HT1080 (cell line): ENCODE measurements at regions not wholly inside any gene's neighbourhood (a gene's known extent, or its start where the extent isn't known, plus 50 kb on each side); places are given as distances from the start of the nearest gene placed in this dataset.

Experiments
- DNase-seq: peaks from one replicate; pipeline ENCODE4 v3.0.0-alpha.2; 2015; ENCODE audit warnings: low read depth

DNA sequence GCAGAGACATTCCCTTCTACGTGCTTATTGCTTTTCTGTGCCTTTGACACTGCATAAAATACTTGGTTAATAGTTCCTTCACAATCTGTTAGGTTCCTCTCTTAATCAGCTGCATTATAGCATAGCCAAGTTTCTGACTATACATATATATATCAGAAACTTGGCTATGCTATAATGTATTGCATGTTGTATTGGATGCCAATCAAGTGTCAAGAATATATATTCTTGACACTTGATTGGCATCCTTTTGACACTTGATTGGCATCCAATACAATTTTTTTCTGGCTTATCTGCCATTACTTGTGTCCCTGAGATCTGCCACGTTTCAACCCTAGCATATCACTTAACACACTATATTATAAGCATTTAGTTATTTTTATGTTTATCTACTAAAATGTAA lies 949.7 kb upstream of the TENM4 start:
- DNase-seq = no peak

DNA sequence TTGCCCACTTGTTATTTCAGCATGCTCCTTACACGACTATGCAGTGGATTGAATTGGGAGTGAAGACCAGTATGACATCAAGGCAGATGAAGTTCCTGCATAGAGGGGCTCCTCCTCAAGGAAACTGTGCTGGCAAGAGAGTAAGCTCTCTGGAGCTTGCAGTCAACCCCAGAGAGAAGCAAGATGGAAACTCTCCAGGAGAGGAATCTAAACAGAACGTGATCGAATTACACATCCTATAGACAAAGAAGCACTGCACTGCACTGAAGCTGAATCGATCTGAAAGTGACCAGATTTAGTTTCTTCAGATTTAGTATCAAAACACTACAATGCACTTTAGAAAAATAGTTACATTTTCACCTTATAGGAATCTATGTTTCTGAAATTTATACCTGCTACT lies 947.7 kb upstream of the TENM4 start:
- no peak for DNase-seq

DNA sequence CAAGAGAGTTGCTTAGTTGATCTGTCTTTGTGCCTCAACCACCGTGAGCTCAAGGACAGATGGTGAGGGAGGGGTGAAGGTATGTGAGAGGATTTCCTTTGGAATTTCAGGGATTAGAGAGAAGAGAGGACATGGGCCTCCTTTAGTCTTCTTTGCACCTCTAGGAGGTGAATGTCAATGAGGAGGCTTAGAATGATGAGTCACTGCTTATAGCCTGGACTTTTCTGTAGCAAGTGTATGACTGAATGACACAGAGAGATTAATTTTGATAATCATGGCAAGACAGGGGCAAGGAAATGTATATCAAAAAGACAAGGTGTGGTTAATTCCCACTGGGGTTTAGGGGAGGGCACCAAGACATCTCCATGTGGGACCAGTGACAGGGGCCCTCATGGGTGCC lies 947.3 kb upstream of the TENM4 start:
- DNase-seq = peak; percentile 23

DNA sequence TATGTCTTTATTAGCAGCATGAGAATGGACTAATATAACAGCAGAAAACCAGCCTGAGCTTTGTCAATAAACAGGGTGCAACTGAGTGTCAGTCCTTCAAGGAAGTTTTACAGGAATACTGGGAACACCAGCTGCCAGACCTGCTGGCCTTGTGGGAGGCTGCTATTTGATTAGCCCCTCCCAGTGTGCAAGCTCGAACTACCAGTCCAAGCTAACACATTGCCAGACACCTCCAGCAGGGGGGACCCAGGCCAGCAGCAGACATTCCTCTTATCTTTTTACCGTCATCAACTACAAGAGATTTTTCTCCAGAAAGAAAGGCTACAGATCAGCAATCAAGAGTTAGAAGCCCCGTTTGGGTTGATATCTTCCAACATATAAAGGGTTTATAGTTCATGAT lies 942.8 kb upstream of the TENM4 start:
- DNase-seq = peak; percentile 41

DNA sequence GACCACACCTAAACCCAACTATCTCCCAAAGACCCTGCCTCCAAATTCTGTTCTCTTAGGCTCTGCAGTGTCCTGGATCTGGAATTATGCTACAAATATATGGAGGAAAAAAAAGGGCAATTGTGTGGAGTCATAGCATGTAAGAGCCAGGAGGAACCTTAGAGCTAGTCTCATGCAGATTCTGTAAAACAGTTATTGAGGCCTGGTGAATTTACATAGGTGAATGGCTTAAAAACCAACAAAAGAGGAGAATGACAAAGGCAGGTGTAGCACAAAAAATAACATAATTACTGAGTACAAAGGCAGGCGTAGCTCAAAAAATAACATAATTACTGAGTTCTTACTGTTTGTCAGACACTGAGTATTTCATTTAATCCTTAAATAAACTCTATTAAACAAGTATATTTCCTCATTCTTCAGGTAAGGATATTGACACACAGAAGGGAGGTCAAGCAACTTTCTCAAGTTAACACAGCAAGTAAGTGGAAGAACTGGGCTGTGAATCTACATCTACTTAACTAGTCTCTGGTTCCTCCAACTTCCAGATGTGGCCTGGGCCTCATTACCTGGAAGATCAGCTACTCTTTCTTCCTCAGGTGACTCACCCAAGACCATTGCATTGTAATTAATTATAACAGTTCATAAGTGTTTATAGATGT lies 938.9 kb upstream of the TENM4 start:
- no peak for DNase-seq

DNA sequence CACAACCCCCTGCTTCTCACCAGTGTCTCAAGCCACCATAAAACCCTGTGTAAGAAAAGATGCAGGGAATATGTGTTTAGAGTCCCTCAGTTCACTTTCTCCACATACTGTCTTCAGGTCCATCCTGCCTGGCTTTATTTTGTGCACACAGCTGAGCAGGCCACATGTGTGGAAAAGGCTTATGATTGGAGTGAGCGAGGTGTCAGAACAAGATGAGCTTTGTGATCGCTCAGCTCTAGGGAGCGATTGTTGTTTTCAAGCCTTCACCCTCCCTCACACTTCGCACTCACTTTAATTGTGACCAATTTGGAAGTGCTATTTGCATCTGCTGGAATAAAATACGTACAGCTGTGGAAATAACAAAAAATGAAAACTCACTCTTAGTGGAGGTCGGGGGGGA lies 931.1 kb upstream of the TENM4 start:
- no peak for DNase-seq

DNA sequence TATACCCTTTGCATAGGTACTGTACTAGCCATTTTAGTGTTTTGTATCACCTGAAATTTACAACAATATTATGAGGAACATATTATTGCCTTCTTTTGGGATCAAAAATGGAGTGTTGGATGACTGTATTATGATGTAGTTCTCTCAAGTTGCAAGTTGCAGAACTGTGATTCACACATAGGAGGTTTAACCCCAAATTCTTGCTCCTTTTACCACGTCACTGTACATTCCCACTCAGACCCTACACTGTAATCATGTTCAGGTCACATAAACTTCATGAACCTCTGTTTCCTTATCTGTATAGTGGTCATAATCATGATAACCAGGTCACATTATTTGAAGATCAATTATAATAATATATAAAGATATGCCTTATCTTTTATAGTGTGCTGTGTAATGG lies 925.1 kb upstream of the TENM4 start:
- no peak for DNase-seq

DNA sequence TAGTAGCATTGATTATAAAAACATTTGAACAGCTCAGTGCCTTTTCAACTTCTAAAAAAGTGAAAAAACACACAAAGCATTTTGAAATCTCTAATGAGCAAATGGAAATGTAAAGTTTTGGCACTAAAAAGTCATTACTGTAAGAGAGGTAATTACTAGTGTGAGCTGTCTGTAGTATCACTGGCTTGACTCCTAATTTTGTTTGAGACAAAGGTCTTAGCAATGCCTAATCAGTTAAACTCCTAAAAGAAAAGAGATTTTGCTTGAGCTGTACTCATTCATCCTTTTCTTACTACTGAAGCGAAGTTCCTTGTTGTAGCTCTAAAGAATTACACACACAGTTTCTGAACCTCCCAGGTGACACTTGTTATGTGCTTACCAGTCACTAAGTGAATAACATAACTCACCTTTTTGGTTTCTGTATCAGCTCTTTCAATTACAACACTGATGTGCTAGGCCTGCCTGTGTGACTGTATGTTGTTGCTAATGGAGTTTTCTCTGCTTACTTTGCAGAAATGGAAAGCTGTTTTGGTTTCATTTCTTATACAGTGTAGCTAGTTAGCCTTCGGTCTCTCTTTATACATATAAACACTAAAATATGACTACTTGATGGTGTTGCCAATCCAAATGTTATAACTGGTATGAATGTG lies 924.4 kb upstream of the TENM4 start:
- DNase-seq = no peak

DNA sequence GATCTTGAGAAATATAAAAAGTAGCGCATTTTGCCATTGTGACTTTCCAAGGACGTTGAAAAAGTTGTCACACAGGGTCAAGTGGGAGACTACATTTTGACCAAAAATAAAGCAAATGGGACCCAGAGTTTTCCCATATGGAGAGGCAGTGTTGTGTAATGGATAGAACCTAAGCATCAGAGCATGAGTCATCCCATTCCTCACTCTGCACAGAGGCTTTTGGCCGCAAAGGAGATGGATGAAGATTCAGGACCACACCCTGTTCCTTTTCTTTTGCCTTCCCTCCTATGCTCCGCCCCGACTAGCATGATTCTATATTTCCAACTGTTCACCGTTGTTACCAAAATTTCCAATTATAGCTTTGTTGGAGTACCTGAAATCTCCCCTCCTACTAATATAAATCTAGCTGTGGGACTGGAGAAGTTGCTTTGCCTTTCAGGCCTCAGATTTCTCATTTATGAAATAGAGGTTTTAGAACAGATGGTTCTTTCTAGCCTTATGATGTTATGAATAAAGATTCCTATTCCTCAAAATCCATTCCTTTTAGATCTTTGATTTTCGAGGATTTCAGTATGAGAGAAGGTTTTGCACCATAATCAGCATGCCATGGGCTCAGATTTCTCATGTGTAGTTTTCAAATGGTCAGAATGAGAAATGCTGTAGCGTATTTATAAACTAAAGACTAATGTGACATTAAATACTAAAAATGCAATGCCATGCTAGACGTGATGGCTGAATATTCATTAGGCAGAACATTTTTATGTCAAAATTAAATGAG lies 921.9 kb upstream of the TENM4 start:
- DNase-seq = peak; percentile 67

DNA sequence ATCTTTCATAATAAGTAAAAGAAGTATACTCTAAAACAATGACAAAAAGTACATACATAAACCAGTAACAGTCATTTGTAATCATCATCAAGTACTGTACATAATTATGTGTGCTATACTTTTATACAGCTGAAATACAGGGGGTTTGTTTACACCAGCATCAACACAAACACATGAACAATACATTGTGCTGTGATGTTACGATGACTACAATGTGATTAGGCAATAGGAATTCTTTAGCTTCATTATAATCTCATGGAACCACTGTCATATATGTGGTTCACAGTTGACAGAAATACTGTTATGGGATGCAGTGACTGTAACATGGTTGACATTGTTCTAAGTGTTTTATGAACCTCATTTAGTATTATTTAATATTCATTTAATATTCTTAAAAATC lies 914.4 kb upstream of the TENM4 start:
- DNase-seq = no peak

DNA sequence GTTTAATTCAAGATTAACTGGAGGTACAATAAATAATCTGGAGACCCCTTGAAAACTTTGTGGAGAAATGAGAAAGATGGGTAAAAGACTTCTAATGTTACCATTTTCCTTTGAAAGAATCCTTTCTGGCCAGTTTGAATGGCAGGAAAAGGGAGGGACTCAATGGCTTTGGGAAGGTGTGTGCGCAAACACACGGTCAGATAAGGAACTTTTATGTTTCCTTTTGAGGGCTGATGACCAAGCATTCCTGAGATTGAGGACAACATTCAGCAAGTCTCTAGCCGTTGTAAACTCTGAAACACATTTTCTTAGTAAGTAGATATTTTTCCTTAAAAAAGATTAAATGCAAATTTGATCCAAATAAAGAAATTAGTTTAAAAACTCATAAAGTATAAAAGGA lies 909.7 kb upstream of the TENM4 start:
- DNase-seq = no peak

DNA sequence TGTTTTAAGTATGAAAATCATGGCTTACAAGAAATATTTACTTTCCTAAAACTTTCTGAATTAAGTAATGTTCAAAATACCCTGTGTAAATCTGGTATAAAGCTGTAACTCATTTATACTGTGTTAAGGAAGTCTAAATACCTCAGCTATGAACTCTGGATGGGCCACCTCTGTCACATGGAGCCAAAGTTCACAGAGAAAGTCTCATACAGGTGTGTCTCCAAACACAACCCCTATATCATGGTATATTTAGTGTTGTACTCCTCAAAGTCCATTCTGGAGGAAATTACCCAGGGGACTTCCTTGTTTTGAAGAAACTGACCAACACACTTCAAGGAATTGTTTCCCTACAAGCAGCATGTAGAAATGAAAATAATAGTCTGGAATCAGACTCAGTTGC lies 909.2 kb upstream of the TENM4 start:
- no peak for DNase-seq

DNA sequence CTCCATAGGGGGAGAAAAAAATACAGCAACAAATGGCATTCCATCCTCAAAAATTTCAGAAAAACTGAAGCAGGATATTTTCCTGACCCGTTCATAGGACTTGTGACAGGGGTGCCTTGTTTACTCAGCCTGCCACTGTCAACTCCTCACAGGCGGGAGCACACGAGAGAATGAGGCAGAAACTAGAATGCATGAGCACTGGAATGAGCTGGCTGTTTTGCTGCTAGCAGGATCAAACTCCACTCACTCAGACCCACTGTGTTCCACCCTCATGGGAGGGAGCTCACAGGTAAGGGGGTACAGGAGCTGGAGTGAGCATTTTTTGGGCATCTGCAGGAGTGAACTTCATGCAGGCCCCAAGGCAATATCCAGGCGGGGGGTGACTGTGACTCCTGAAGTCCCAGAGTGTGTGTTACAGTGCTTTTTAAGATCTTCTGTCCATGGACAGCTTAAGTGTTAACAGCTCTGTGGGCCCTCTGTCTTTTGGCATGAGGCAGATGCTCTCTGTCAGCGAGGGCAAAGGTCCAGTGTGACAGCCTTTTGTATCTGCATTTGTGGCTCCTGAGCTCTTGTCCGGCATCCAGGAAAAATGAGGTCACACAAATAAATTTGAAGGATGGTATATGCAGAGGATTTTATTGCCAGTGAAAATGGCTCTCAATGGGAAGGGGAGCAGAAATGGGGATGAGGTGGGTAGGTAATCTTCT lies 905.7 kb upstream of the TENM4 start:
- no peak for DNase-seq

DNA sequence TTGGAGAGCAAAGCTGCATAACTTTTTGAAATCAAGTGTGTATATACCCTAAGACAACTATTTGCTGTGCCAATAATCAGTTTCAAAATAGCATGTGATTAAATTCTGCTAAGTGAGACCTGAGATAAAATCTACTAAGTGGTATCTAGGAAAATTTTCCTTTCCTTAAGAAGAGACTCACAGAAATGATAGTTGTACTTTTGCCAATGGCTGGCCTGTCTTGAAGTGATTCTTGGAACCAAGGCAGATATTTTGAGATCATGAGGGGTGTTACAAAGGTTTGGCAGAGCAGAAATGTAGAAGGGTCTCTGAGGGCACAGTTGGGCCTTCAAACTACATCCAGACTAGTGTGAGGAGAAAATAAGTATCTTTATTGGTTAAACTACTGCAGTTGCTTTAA lies 902.6 kb upstream of the TENM4 start:
- DNase-seq = no peak

DNA sequence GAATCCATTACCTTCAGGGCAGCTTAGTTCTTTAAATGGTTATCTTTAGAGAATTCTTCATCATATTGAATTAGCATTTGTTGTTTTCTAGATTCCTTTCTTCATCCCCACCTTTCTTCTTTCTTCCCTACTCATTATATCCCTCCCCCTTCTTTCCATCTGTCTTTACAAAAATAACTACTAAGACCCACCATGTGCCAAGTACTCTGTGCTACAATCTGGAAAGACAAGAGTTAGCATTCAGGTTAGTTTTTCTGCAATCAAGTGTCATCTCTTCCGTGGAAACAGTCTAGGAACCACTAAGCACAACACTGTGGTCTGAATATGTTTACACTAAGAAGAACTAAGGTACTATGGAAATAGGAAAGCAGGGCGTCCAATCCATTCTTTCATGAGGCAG lies 897.4 kb upstream of the TENM4 start:
- DNase-seq = no peak

DNA sequence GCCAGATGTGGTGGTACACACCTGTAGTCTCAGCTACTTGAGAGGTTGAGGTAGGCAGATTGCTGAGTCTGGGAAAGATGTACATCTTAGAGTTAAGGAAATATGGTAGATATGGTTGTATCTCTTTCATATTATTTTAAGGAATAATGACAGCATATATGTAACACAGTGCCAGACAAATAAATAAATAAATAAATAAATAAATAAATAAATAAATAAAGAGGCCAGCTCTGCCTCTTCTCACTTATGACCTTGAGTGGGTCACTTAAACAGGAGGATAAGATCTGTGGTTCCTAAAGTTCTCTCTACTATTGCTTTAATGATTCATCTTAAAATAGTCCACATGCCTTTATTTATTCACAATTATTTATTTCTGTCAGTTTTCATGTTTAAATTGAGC lies 890.9 kb upstream of the TENM4 start:
- no peak for DNase-seq

DNA sequence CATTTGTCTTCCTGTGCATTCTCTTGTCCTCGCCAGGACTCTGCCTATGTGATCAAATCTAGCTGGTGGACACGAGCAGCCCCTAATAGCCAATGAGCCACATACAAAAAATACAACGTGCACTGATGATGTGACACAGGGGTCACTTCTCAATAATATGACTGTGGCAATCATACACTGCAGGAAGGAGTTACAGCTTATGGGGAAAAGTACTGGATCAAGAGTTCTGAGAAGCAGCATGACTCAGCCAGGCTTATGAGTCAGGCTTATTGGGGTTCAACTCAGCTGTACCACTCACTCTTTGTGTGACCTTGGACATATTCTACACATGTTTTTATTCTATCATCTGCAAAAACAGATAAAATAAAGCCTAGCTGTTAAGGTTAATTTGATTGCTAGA lies 889.4 kb upstream of the TENM4 start:
- peak; percentile 76 for DNase-seq

DNA sequence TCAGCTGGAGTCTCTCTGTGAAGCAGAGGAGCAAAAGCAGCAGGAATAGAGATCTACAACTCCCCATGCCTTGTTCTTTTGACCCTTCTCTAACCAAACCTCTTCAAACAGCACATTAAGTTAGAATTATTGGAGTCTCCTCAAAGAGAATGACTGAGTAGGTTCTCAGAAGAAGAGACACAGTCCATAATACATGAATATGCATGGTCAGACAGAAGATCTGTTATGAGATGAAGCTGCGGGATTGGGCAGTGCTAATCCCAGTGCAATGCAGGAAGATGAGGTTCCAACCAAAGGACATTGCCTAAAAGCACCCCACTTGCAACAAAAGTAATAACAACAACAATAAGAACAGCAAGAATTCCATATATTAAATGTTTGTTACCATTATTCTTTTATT lies 887.9 kb upstream of the TENM4 start:
- no peak for DNase-seq

DNA sequence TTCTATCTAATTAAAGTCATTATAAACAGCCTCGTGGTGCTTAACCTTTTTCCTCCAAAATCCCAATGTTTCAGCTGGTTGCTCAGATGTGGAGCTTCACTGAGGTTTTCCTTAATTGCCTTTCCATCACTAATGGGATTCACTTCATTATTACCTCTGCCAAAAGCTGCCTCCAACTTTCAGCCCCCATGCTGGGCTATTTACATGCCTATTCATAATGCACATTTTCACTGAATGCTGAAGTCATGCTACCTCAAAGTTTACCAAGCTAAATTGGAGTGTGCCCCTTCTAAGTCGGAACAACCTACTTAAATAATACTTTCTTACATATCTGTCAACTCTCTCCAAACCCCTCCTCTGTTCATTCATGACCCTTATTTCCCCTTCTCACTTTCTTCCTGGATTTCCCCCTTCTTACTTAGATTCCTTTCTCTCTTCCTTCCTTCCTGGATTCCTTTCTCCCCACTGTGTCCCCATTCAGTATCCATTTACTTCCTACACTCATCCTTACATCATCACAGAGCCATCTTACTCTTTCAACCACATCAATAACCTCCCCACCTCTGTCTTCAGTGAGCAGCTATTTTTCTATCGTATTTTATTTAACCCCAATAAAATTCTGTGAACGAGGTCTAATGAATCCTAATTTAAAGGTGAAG lies 887.3 kb upstream of the TENM4 start:
- peak; percentile 42 for DNase-seq

DNA sequence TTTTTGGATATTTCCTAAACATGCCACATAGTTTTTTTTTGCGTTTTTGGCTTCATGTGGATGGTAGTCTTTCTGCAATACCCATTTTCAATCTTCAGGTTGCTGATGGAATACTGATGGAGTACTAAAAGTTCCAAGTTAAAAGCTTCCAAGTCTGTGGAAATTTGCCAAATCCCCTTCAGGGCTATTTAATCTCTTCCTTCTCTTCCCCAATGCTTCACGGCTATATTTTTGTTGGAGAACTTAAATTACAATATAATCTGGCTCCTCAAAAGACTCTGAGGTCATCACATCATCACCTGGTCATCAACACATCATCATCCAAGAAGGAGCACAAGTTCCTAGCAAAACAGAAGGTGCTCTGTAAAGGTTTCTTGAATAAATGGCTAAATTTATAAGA lies 881.0 kb upstream of the TENM4 start:
- DNase-seq = no peak

DNA sequence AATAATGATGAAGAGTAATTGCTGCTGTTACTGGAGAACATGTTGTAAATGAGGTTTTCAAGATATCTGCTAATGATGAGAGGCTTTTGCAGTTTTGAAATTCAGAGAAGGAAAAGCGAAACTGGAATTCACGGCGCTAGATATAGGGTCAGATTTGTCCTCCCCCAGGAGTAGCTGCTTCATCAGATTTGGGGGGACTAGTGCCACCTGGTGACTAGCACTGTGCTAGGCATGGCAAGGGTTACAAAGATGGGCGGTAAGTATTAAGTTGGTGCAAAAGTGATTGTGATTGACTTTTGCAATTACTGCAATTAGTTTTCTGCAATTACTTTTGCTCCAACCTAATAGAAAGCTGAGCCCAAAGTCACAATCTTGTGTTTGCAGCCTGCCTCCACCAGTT lies 879.9 kb upstream of the TENM4 start:
- peak; percentile 61 for DNase-seq

DNA sequence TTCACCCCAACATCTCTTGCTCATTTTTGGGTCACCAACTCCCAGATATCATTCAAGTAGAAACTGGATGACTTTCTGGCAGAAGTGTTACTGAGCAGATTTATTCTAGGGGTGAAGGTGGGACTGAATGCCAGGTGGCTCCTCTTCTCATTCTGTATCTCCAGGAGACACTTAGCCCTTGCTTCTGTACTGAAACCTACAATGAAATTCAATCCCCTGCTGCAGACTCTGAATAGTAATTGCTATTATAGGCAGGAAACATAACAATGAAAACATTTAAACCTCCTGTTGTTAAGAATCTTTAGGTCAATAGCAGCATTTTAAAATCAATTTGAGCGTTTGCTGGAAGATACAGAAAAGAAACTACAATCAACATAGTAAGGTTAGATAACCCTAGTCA lies 879.4 kb upstream of the TENM4 start:
- DNase-seq = no peak
